Upper lobe of left lung (tissue), 6 donors: ENCODE measurements at regions not wholly inside any gene's neighbourhood (a gene's known extent, or its start where the extent isn't known, plus 50 kb on each side); places are given as distances from the start of the nearest gene placed in this dataset.

Experiments
- ATAC-seq, 2 donors: fragments of 200-7000 bp; cut with Tn5 transposase; one replicate each; pipeline ENCODE4 v1.9.1; 2022; ENCODE audit warnings: mild to moderate bottlenecking in 2 of 2, moderate library complexity in 2 of 2; ENCODE audit not compliant: low FRiP score in 2 of 2
- DNase-seq, 2 donors: peaks; one replicate each; pipeline ENCODE4 v3.0.0-alpha.2; 2019 to 2020
- H3K27ac ChIP-seq, 4 donors: fragments of 200-600 bp; sonication (generic); one replicate each; pipeline ENCODE4 v1.5.1; 2016 to 2019
- H3K27me3 ChIP-seq, 4 donors: fragments of 200-600 bp; sonication (generic); one replicate each; pipeline ENCODE4 v1.5.1; 2017 to 2019
- H3K36me3 ChIP-seq, 4 donors: fragments of 200-600 bp; sonication (generic); one replicate each; pipeline ENCODE4 v1.5.1; 2016 to 2019
- H3K4me1 ChIP-seq, 4 donors: fragments of 200-600 bp; sonication (generic); one replicate each; pipeline ENCODE4 v1.5.1; 2018 to 2019
- H3K4me3 ChIP-seq, 4 donors: fragments of 200-600 bp; sonication (generic); one replicate each; pipeline ENCODE4 v1.5.1; 2017 to 2019; ENCODE audit warnings: mild to moderate bottlenecking in 2 of 4, moderate library complexity in 1 of 4
- H3K9me3 ChIP-seq, 4 donors: fragments of 200-600 bp; sonication (generic); one replicate each; pipeline ENCODE4 v1.5.1; 2018 to 2019
- EP300 ChIP-seq, 4 donors: sonication (generic); formaldehyde crosslinking; IDR thresholded peaks; one replicate each; pipeline ENCODE4 v1.5.1; 2017; ENCODE audit warnings: antibody characterized with exemption in 4 of 4, control low read depth in 2 of 4
- POLR2A ChIP-seq, 4 donors: fragments of 450-650 bp; IDR thresholded peaks; one replicate each; pipeline ENCODE4 v1.5.1; 2016 to 2017; ENCODE audit warnings: antibody characterized with exemption in 4 of 4, mild to moderate bottlenecking in 2 of 4
- POLR2AphosphoS5 ChIP-seq, 2 donors: sonication (generic); formaldehyde crosslinking; IDR thresholded peaks; one replicate each; pipeline ENCODE4 v1.5.1; 2017; ENCODE audit warnings: antibody characterized with exemption in 2 of 2
- WGBS, 2 donors: methylation state at CpG; one replicate each; pipeline ENCODE4 v1.1.5; 2017 to 2018; 5-methylcytosine and 5-hydroxymethylcytosine counted together
- TF ChIP-seq, protein P1 (sequence below), 6 experiments: fragments of 450-650 bp in 4 of 6; fragments of 200-600 bp in 2 of 6; sonication (generic) in 2 of 6; IDR thresholded peaks; one replicate each; pipeline ENCODE4 v1.5.1; 2016 to 2019; ENCODE audit warnings: antibody characterized with exemption in 6 of 6
- donor health status: DM: no; HTN: no; CAD: no; lungs with moderate emphysema.
- donor health status: DM: no; HTN: yes; CAD: no; lungs with severe emphysema.

DNA sequence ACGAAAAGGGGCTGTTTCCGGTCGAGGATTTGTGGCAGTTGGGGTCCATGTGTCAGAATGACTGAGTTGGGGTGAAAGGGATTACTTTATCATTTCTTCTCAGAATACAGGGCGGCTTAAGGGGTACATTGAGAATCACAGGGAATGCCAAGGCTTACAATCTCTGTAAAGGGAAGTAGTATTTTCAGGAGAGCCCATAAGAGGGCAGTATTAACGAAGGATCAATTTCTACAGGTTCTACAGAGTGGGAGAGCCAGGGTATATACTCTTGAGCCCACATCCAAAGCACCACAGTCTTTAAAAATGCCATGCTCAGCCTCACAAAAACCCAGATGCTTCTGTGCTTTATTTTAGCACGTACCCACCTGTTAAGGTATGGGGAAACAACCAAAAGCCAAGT lies 67.7 kb upstream of the ZXDA start:
- no peaks in the 10 kb centered on the region for H3K4me1 ChIP-seq
- no peak overlapping the region for H3K27ac ChIP-seq
- no peaks in the 10 kb centered on the region for H3K9me3 ChIP-seq
- ATAC-seq (no peak), DNase-seq (no peak)
- 42% methylated on average over 4 to 6 of the region's 6 CpGs for WGBS, 2 donors
- H3K4me3 ChIP-seq = no peak overlapping the region
- TF ChIP-seq EP300 (IDR thresholded peaks at IDR 0.05) = no peak
- no peak for TF ChIP-seq POLR2AphosphoS5 (IDR thresholded peaks at IDR 0.05)
- TF ChIP-seq POLR2A (IDR thresholded peaks at IDR 0.05) = no peak
- TF ChIP-seq, protein P1, sequence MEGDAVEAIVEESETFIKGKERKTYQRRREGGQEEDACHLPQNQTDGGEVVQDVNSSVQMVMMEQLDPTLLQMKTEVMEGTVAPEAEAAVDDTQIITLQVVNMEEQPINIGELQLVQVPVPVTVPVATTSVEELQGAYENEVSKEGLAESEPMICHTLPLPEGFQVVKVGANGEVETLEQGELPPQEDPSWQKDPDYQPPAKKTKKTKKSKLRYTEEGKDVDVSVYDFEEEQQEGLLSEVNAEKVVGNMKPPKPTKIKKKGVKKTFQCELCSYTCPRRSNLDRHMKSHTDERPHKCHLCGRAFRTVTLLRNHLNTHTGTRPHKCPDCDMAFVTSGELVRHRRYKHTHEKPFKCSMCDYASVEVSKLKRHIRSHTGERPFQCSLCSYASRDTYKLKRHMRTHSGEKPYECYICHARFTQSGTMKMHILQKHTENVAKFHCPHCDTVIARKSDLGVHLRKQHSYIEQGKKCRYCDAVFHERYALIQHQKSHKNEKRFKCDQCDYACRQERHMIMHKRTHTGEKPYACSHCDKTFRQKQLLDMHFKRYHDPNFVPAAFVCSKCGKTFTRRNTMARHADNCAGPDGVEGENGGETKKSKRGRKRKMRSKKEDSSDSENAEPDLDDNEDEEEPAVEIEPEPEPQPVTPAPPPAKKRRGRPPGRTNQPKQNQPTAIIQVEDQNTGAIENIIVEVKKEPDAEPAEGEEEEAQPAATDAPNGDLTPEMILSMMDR (IDR thresholded peaks at IDR 0.05) = no peak
- no peaks in the 10 kb centered on the region for H3K27me3 ChIP-seq
- H3K36me3 ChIP-seq = no peaks in the 10 kb centered on the region

DNA sequence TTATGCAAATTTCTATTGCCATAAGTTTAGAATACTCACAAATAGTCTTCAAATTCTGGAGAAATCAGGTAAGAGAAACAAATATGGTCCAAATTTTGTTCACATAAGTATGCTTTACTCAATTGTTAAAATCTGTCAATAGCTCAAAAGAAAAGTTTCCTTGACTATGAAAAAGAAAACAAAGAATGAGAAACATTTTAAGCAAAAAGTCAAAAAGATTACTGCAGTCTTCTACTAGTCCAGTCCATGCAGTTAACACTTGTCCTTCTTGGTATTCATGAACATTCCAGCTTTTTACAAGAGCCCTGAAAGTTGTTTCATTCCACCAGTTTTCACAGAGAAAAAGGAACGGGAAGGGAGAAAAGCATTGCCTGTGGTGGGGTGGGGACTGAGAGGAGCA lies 54.7 kb upstream of the ZXDA start:
- DNase-seq = no peak

More for the DNA sequence above, 54.7 kb upstream of the ZXDA start:
- WGBS, 2 donors = 62 to 75% methylated on average over 1 of the region's 1 CpG
- no peak for TF ChIP-seq POLR2A (IDR thresholded peaks at IDR 0.05)
- TF ChIP-seq, protein P1 (IDR thresholded peaks at IDR 0.05) = no peak
- ATAC-seq = no peak
- Histone ChIP-seq H3K4me3 (no peak overlapping the region), H3K27ac (no peak overlapping the region), H3K36me3 (no peaks in the 10 kb centered on the region), H3K9me3 (peaks cover 0 to 23% (median 1%) of the 10 kb centered on the region in 4 donors), H3K4me1 (no peaks in the 10 kb centered on the region), H3K27me3 (no peaks in the 10 kb centered on the region)
